HG03565 (cell line): ENCODE measurements at regions not wholly inside any gene's neighbourhood (a gene's known extent, or its start where the extent isn't known, plus 50 kb on each side); places are given as distances from the start of the nearest gene placed in this dataset.
"Not testable (repeated sequence)": the region's sequence is repeated elsewhere in the genome, so short reads cannot be mapped to it uniquely, and the experiment has no call there.

ENCODE experiments used
- ATAC-seq: cut with Tn5 transposase; IDR thresholded peaks from one replicate; pipeline ENCODE4 v1.9.1; 2021; ENCODE audit warnings: mild to moderate bottlenecking, moderate library complexity; ENCODE audit not compliant: unreplicated experiment

DNA sequence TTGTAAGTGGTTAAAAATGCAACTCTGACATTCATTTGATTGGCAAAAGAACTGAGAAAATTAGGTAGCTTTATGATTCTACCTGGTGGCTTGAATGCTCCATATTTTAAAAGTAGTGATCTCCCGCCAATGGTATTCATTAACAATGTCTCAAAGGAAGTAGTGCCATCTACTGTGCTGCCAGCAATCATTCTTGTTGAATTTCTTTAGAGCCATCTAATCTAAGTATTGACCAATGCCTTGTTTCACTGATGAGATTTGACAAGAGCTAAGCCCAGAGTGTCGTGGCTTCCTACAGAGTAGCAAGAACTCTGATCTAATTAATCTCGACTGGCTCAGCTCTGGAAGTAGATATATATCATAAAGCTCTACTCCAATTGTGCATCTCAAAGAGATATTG is 696.7 kb downstream of the C6orf118 start:
- no peak for ATAC-seq

DNA sequence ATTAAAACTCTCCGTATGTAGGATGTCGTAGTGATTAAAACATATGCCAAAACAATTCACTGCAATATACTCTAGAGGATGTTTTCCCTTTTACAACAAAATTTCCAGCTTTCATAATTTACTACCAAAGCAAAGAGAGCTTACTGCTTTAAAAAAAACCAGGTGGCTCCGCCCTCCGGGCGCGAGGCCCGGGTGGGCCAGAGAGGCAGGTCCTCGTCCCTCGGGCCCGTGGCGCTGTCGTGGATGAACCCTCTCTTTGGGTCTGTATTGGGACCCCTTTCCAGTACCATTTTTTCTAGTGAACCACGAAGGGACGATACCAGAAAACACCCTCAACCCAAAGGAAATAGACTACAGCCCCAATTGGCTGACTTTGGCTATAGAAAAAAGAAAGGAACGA is 698.5 kb downstream of the C6orf118 start:
- not testable (repeated sequence) for ATAC-seq

DNA sequence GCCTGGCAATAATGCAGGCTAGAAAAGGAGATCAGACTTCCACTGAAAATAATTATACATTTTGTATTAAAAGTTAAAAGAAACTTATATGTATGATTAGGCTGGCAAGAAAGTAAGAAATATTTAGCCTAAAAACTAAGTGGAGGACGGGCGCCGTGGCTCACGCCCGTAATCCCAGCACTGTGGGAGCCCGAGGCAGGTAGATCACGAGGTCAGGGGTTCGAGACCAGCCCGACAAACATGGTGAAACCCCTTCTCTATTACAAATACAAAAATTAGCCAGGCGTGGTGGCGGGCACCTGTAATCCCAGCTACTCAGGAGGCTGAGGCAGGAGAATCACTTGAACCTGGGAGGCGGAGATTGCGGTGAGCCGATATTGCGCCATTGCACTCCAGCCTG is 707.0 kb downstream of the C6orf118 start:
- not testable (repeated sequence) for ATAC-seq

DNA sequence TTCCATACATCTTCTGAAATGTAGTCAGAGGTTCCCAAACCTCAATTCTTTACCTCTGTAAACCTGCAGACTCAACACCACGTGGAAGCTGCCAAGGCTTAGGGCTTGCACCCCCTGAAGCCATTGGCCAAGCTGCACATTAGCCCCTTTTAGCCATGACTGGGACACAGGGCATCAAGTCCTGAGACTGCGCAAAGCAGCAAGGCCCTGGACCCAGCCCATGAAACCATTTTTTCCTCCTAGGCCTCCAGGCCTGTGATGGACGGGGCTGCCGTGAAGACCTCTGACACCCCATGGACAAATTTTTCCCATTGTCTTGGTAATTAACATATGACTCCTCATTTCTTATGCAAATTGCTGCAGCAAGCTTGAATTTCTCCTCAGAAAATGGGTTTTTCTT is 727.8 kb downstream of the C6orf118 start:
- no peak for ATAC-seq

DNA sequence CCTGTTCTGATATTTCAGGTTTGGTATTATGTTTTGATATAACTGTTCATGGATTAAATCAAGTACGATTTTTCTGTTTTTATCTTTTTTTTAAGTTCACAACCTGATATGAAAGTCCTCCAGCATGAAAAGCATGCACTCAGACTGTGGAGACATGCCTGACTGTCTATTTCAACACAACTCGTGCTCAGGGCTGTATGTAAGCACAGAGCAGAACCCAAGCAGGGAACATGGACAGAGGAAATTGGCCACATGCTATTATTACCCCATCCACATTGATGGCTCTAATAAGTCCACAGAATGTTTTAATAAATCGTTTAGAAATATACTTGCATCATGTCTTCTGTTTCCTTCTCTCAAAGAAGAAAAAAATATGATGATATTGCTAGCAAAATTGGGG is 730.4 kb downstream of the C6orf118 start:
- ATAC-seq: no peak

DNA sequence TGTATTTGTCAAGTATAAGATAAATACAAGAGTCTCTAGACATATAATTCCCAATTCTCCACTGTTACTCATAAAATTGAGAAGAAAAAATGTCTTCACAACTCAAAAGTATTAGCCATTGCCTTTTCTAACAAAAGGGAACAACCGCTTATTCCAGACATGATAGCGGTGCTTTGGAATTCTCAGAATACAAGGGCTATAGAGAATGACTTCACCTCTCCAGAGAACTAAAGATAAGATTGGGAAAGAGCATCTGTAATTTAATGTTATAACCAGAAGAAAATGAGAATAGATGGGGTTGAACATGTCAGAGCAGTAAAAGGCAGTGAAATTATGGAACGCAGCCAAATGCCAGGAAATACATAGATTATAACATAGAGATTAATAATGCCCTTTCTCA is 730.8 kb downstream of the C6orf118 start:
- ATAC-seq: no peak

DNA sequence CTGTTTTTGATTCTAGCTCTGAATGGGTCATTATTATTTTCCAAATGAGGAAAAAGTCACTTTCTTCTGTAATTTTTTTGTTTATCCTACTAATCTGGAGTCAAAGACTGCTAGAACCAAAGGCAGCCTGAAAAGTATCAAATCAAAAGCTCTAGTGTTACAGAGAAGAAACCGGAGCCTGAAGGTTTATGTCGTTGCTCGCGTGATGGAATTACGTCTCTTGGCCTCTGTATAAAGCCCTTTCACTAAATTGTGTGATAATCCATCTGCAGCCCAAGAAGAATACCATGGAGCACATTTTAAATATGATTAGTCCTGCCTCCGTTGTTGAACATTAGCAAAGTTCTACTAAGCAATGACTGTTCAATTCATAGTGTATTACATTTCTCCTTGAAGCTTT is 738.6 kb downstream of the C6orf118 start:
- no peak for ATAC-seq

DNA sequence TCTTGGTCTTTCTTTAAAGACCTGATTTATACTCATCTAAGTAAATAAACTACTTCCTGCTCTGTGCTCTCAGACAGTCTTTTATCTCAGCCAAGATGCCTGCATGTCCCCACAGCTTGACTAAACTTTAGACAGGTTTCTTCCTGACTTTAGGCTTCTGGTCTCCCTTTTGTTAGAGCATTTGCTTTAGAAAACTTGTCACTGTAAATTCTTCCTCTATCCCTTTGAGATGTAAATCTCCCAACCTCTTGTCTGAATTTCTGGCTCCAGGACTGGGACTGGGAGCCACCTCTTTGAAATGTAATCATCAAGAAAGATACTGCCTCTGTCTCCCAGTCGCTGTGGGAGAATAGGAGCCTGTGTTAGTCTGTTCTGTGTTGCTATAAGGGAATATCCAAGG is 739.9 kb downstream of the C6orf118 start:
- ATAC-seq: no peak

DNA sequence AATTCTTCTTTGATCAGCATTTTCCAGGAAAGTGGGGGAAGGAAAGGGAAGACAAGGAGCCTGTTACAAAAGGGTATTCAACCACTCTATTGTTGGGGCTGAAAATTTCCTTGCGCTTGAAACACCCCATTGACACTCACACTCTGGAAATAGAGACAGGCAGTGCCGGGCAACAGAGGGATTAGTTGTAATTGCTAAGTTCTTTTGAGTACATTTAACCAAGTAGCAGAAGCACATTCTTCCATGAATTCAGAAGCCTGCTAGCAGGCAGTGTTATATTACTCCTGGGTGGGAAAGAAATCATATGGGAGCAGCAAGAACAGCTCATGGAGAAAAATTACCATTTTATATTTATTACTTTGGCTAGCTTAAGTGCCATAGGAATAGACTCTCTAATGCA is 745.5 kb downstream of the C6orf118 start:
- no peak for ATAC-seq

DNA sequence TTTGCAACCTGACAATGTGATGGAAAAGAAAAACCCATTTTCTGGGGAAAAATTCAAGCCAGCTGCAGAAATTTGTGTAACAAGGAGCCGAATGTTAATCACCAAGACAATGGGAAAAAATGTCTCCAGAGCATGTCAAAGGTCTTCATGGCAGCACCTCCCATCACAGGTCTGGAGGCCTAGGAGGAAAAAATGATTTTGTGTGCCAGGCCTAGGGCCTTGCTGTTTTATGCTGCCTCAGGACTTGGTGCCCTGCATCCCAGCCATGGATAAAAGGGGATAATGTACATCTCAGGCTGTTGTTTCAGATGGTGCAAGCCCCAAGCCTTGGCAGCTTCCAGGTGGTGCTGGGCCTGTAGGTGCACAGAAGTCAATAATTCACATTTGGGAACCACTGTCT is 747.7 kb downstream of the C6orf118 start:
- ATAC-seq: no peak

DNA sequence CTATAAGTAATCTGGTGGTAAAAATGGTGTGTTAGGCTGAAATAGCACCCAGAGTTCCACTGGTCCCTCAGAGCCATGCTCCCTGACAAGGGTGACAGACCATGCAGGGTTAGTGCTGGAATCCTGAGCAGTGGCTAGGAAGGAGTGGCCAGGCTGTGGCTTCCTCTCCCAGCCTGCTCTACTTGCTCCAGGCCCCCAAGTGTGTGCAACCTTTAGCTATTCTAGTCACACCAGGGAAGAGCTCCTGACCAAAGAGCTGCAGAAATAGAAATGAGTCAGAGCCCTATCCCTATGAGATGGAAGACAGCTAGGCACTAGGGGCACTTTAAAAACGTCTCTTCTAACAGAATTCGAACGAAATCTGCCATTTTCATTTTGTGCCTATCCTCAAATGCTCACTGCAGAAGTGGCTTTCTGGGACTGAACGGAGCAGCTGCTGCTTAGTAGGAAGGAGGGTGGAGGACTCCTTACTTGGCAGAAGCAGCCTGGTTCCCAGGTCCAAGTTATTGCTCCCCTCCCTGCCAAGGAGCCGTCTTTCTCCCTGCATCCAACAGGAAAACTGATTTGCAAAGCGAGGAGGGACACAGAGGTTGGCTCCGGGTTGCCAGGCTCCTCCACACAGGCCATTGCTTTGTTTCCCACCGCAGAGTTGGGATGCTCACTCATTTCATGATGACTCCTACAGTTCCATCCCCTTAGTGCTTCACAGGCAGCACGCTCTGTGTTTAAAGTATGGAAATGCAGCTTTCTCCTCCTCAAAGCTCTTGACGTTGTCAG is 754.5 kb downstream of the C6orf118 start:
- no peak for ATAC-seq

DNA sequence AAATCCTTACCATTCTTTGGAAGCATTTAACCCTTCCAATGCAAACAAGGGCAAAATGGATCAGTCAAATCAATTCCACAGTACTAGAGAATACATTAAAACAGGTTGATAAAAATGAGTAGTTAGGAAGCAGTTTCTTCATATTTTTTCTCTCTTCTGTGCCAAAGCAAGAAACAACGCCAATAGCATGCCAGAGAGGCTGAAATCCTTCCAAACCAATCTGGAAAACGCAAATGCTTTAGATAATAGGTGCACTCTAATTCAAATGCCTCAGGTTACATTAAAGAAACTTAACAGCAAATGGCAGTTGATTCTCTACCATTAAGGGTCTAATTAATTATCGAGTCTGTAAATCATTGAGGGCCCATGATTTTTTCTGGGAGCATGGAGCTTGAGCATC is 755.2 kb downstream of the C6orf118 start:
- ATAC-seq: no peak

DNA sequence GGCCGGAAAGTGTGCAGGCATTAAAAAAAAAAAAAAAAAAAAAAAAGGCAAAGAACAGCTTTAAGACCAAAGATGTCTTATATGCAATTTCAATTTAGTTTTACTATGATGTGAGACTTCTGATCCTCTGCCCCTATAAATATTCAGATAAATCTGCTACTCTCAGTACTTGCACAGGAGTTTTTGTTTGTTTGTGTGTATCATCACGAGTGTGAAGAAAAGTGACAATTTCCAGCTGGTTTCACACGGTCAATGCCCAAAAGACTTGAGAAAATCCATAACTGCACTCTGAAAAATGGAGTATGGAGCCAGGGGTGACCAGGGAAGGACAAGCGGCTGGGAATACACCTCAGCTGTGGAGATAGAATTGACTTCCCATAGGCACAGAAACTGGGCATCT is 757.7 kb downstream of the C6orf118 start:
- ATAC-seq: no peak

DNA sequence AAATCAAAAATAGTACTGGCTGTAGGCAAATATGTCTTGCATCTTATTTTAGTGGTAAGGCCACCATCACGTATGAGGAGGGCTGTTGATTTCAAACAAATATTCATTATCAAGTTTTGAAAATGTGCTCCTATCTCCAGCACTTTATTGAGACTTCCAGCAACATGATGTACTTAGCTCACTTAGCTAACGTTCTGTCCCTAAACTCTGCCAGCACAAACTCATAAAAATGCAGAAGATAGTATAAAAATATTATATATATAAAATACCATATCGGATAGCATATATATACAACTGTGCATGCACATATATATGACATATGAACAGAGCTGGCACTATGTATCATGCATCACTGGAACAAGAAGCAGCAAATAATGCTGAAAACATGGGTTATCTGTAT is 762.3 kb downstream of the C6orf118 start:
- no peak for ATAC-seq

DNA sequence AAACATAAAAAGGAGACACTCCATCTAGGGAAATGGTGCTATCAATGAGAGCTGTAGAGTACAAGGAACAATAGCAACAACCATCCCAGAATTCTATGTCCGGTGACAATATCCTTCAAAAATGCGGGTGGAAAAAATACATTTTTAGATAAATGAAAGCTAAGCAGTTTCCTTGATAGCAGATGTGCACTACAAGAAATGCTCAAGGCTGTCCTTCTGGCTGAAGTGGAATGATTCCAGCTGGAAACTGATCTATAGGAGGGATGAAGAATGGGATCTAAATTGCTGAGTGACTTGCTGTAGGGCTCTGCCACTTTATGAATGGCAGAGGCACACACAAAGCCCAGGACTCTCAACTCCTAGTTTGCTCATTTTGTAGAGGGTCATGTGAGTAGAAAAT is 763.1 kb downstream of the C6orf118 start:
- ATAC-seq: no peak

DNA sequence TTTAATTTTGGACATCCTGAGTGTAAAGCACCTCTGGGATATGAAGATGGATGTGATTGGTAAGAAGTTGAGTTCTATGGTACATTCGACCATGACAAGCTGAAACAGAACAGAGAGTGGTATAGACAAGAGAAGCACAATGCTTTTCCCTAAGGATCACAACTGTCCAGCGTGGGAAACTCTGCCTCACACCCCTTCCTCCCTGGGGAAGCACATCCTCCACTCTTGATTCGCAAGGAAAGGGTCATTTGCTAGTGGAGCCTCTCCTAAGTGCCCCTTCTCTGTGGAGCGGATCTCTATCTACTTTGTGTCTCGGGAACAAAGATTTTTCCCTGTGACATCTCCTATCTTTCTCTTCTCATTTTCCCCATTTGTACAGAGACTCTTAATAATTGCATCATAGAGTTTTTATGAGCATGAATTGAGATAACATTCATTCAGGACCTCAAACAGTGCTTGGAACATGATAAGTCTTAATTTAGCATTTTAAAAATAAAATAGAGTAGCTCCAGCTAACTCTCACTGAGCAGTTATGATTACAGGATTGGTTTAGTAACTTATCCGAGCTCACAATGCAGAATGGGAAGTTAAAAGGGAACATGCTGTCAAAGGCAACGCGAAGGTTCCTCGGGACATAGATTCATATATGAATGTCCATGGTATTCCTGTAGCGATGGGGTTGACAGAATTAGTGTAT is 775.2 kb downstream of the C6orf118 start:
- no peak for ATAC-seq

DNA sequence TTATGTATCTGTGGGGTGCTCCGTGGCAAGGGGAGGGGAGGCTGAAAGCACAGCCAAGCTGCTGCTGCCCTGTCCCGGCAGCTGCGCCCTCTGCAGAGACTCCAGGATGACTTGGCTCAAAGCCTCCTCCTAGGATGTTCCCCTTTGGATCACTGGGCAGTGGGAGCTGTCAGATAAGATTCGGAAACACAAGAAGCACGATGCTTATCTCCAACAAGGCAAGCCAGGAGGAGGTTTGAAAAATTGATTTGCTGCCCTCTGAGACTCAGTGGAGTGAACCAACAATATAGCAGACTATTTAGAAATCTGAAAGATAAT is 776.4 kb downstream of the C6orf118 start:
- ATAC-seq: no peak

DNA sequence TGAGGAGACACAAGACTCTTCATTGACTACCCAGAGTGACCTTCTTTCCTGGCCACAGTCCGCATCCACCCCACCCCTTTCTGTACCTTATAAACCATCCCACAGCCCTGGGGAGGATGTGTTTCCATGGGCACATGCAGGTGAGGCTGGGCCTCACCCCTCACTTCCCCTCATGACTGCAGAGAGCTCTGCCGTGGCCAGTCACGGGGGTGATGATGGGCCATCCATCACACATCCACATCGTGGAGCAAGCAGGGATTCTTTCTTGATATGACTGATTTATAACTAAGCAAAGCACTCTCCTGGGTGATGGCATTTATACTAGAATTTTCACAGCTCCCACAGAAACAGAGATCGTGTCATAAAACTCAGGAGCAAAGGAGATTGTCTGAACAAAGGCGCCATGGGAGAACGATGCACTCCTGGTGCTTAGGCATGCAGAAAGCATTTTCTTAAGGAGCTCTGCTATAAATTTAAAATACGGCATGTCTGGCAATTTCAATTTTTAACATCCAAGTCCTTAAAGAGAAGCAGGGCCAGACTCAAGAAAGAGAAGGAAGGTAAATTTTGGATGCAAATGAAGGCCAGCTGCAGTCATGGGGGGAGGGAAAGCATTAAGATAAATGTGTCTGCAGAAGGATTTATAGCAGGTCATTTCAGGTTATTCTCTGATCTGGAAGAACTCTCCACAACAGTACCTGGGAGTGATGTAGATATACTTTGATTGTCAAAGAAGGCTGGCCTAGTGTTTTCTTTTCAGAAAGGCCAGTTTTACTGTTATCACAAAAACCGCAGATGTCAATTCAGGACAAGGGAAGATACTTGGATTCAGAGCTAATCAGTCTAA is 777.0 kb downstream of the C6orf118 start:
- no peak for ATAC-seq

DNA sequence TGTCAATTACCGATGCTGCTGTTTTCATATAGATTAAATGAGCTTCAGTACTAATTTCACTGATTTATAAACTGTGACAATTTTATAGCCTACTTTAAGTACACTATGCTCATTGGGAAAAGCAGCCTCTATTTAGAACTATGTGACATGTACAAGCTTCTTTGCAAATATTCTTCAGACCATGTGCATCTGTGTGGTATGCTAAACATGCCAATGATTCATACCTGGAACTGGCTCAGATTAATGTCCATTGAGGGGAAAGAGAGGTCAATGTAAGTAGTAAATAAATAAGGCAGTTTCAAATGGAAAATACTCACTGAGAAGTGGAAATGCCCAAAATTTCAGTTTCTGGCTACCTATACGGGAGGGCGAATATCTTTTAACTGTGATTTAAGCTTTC is 777.7 kb downstream of the C6orf118 start:
- no peak for ATAC-seq

DNA sequence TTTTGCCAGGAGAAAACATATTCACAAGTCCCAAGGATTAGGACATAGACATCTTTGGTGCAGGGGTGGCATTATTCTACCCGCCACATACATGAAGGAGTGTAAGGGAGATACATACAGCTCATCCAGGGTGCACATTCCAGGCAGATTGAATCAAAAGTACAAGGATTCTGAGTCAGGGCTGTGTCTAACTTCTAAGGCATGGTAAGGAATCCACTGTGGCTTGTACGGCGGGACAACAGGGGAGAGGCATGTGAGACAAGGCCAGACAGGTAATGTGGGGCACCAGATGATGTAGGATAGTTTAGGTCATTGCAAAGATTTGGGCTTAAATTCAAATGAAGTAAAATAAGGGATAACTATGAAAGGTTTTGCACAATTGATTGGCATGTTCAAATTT is 780.9 kb downstream of the C6orf118 start:
- ATAC-seq: no peak

DNA sequence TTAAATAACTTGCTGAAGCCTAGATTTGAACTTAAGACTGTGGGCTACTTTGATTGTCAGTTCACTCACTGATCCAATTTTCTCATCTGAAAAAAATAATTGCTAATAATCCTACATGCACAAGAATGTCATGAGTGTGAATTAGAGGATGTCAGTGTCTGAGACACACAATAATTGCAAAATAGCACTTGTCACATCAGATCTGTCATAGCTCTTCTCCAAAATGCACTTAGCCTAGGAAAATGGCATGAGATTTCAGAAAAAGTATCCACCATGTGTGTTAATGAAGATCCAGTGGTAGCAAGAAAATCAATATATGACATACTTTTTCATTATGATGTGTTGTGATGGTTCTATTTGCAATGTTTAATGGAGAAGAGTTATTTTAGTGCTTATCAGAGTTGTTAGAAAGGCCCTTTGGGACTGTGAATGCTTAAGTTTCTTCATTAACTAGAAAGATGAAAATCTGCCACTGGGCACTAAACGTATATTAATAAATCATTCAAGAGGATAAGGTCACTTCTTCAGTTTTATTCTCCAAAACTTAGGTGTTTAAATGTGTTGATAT is 786.2 kb downstream of the C6orf118 start:
- no peak for ATAC-seq

DNA sequence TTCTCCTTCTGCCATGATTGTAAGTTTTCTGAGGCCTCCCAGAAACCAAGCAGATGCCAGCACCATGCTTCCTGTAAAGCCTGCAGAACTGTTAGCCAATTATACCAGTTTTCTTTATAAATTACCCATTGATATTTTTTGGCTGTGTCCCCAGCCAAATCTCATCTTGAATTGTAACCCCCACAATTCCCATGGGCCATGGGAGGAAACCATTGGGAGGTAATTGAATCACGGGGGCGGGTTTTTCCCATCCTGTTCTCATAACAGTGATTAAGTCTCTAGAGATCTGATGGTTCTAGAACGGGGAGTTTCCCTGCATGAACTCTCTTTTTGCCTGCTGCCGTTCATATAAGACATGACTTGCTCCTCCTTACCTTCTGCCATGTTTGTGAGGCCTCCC is 788.5 kb downstream of the C6orf118 start:
- ATAC-seq: no peak
